ENCODE measurements at regions not wholly inside any gene's neighbourhood (a gene's known extent, or its start where the extent isn't known, plus 50 kb on each side); places are given as distances from the start of the nearest gene placed in this dataset.
A peak's percentile ranks its signal among the peaks of the same experiment; 100 is the strongest.

DNA sequence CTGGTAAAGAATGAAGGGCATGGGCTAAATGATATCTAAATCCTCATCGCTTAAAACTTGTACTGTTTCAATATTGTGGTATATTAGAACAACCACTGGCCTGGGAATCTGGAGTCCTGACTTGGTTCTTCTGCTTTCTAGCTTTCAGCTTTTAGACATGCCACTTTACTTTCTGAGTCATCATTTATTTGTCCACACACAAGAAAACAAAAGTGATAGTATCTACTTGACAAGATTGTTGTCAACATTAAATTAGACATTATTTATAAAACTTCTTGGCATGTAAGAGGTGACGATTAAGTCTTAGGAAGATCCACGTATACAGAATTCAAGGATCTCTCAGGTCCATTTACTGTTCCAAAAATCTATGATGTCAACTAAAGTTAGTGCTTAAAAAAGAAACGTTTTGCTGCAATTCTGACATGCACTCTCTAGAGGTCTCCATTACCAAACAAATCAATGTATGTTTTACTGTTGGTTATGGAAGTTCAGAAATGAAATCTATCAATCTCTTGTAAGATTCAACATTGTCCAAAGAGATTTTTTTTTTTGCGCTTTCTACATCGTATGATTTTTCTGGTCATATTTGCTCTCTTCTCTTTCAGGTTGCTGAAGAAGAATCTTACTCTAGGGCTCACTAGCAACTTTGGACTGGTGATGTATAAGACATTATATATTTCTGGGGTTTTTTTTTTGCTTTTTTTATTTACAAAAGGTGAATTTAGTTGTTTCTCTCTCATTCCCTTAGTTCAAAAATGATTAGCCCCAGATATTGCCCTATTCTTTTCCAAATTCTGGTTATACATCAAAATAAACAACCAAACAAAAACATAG lies 53.6 kb upstream of the DYNC1I1 start:
- TF ChIP-seq POLR2AphosphoS5 (IDR thresholded peaks at IDR 0.05; ENCODE audit: low read depth, low read length) (no peak), CTCF (IDR thresholded peaks at IDR 0.05) (peak; percentile 37; the same call in 1 of the 2 replicates), REST (IDR thresholded peaks at IDR 0.05; ENCODE audit: insufficient read depth in 1 of 2, low read depth in 2 of 2, low read length in 1 of 2) (no peak), SIN3A (IDR thresholded peaks at IDR 0.05; ENCODE audit: borderline replicate concordance, insufficient read depth, low read depth, low read length) (no peak)
